ENCODE measurements at regions not wholly inside any gene's neighbourhood (a gene's known extent, or its start where the extent isn't known, plus 50 kb on each side); places are given as distances from the start of the nearest gene placed in this dataset.

DNA sequence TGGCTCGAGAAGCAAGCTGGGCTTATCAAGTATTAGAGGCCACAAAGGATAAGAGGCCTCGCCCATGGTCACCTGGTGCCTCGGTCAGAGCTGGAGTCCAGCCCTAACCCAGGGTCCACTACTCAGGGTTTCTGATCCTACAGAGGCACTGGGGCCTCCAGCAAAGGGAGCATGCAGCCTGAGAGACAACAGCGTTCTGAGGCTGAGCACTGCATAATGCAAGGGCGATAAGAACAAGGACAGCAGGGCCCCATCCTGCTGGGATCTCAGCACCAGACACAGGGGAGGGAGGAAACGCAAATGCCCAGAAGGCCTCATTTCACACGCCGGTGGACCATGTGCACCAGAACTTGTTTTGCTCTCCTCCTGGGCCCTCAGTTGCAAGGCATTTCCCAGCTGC, 63.0 kb downstream of the C5orf15 start:
- H3K27ac ChIP-seq: no peak overlapping the region
- H3K4me3 ChIP-seq: no peak overlapping the region
- no peaks in the 10 kb centered on the region for H3K9me3 ChIP-seq
- no peaks in the 10 kb centered on the region for H3K4me1 ChIP-seq
- TF ChIP-seq POLR2A (IDR thresholded peaks at IDR 0.05): no peak
- TF ChIP-seq CTCF (IDR thresholded peaks at IDR 0.05): no peak
- no peak for TF ChIP-seq EP300 (IDR thresholded peaks at IDR 0.05)
- no peak for TF ChIP-seq POLR2AphosphoS5 (IDR thresholded peaks at IDR 0.05)
- WGBS, 2 donors (ENCODE audit: low coverage in 1 of 2): 90% methylated on average over 2 of the region's 8 CpGs; no CpG with 5 or more reads in 1 of the 2 donors
- no peaks in the 10 kb centered on the region for H3K36me3 ChIP-seq
- no peak for ATAC-seq
- H3K27me3 ChIP-seq: no peaks in the 10 kb centered on the region

DNA sequence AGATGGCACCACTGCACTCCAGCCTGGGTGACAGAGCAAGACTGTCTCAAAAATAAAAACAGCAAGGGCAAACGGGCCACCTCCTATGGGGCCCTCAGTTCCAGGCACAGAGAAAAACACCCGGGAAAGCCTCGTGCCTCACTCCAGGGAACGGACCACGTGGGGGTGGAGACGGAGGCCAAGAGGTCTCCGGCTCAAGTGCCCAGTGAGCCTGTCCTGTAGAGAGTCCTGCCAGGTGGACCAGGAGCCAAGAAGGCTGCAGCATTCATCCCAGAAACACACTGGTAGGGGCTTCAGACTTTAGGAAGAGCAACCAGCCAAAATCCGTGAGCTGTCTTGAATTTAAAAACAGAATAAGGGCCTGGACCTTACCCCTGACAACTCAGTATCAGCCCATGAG, 63.8 kb downstream of the C5orf15 start:
- 67 to 80% methylated on average over 1 to 6 of the region's 8 CpGs for WGBS, 2 donors (ENCODE audit: low coverage in 1 of 2)

GRCh38 chr5:133902511-133903118, 65.8 kb downstream of the C5orf15 start:
- Histone ChIP-seq H3K27me3 (no peaks in the 10 kb centered on the region), H3K4me3 (no peak overlapping the region), H3K4me1 (no peaks in the 10 kb centered on the region), H3K27ac (no peak overlapping the region), H3K9me3 (no peaks in the 10 kb centered on the region), H3K36me3 (no peaks in the 10 kb centered on the region)
- TF ChIP-seq CTCF (IDR thresholded peaks at IDR 0.05) (no peak), EP300 (IDR thresholded peaks at IDR 0.05) (no peak)
- 82 to 90% methylated on average over 2 to 10 of the region's 11 CpGs for WGBS, 2 donors (ENCODE audit: low coverage in 1 of 2)
- ATAC-seq: no peak

More for the DNA sequence above, 63.8 kb downstream of the C5orf15 start:
- Histone ChIP-seq H3K36me3 (no peaks in the 10 kb centered on the region), H3K4me1 (no peaks in the 10 kb centered on the region), H3K27me3 (no peaks in the 10 kb centered on the region), H3K27ac (no peak overlapping the region), H3K4me3 (no peak overlapping the region), H3K9me3 (no peaks in the 10 kb centered on the region)
- TF ChIP-seq POLR2A (IDR thresholded peaks at IDR 0.05) (no peak), CTCF (IDR thresholded peaks at IDR 0.05) (no peak), EP300 (IDR thresholded peaks at IDR 0.05) (no peak), POLR2AphosphoS5 (IDR thresholded peaks at IDR 0.05) (no peak)
- ATAC-seq: no peak

DNA sequence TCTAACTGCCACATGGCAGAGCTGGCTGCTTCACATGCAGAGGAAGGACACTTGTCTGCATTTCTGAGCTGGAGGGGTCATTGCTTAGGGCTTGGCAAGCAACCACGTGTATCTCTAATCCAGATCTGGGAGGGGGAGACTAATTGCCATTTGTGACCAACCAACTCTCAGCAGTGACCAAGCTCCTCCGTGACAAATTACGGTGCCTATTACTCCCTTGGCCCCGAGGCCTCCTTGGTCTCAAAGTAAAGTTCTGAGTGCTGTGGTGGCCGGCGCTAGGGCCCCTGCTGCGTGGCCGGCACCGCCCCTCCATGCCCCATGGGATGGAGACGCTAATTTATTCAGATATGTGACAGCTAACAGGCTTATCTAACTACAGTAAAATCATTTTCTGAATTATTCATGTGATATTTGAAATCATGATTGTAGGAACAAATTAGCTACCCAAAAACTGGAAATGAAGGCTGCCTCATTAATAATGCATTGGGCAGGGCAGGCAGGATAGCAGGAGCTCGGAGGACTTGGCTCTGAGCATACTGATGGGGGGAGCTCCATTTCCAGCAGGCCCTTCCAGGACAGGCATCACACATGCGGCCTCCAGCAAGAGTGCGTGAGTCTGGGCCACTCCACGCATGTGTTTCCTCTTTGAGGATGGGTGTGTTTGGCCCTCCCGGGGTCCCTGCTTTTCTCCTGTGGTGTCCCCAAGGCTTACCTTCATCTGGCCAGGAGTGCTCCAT, 67.7 kb downstream of the C5orf15 start:
- TF ChIP-seq POLR2AphosphoS5 (IDR thresholded peaks at IDR 0.05) (no peak), POLR2A (IDR thresholded peaks at IDR 0.05) (no peak), CTCF (IDR thresholded peaks at IDR 0.05) (no peak), EP300 (IDR thresholded peaks at IDR 0.05) (no peak)
- no peaks in the 10 kb centered on the region for H3K9me3 ChIP-seq
- no peaks in the 10 kb centered on the region for H3K27me3 ChIP-seq
- 78 to 91% methylated on average over 8 to 10 of the region's 15 CpGs for WGBS, 2 donors (ENCODE audit: low coverage in 1 of 2)
- no peak for ATAC-seq
- no peaks in the 10 kb centered on the region for H3K36me3 ChIP-seq
- H3K27ac ChIP-seq: no peak overlapping the region
- H3K4me1 ChIP-seq: no peaks in the 10 kb centered on the region
- H3K4me3 ChIP-seq: no peak overlapping the region

- no peaks in the 10 kb centered on the region for H3K27me3 ChIP-seq
- WGBS, 2 donors (ENCODE audit: low coverage in 1 of 2): 80 to 89% methylated on average over 2 to 3 of the region's 4 CpGs
- no peak overlapping the region for H3K4me3 ChIP-seq
- ATAC-seq: no peak
- TF ChIP-seq POLR2A (IDR thresholded peaks at IDR 0.05) (no peak), CTCF (IDR thresholded peaks at IDR 0.05) (no peak), EP300 (IDR thresholded peaks at IDR 0.05) (no peak), POLR2AphosphoS5 (IDR thresholded peaks at IDR 0.05) (no peak)
- H3K9me3 ChIP-seq: no peaks in the 10 kb centered on the region
- no peaks in the 10 kb centered on the region for H3K36me3 ChIP-seq
- H3K4me1 ChIP-seq: no peaks in the 10 kb centered on the region
- no peak overlapping the region for H3K27ac ChIP-seq
These were observed 68.9 kb downstream of the C5orf15 start for GRCh38 chr5:133899506-133899905.

All from gastroesophageal sphincter (tissue), 4 donors.